Islet precursor cell (in vitro differentiated cells): ENCODE measurements at regions not wholly inside any gene's neighbourhood (a gene's known extent, or its start where the extent isn't known, plus 50 kb on each side); places are given as distances from the start of the nearest gene placed in this dataset.
"Not testable (repeated sequence)": the region's sequence is repeated elsewhere in the genome, so short reads cannot be mapped to it uniquely, and the experiment has no call there.

Experiments
- DNase-seq: peaks from one replicate; pipeline ENCODE4 v3.0.0-alpha.2; 2018

DNA sequence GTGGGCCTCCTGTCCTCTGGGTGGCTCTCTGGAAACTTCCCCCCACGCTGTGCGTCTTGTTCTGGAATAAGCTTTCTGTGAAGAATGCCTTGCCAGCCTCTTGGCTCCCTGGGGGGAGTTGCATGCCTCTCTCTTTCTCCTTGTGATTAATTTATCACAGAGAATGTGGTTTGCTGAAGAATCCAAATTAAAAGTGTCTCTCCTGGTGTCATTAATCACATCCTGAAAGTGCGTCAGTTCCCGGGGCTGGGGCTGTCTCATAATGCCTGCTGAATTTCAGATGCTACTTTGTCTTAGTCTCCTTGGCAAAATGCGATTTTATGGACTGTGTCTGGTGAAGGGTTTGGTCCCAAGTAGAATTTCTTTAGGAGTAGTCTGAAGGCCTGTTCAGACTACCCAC is 787.7 kb upstream of the TMEM132C start:
- no peak for DNase-seq

DNA sequence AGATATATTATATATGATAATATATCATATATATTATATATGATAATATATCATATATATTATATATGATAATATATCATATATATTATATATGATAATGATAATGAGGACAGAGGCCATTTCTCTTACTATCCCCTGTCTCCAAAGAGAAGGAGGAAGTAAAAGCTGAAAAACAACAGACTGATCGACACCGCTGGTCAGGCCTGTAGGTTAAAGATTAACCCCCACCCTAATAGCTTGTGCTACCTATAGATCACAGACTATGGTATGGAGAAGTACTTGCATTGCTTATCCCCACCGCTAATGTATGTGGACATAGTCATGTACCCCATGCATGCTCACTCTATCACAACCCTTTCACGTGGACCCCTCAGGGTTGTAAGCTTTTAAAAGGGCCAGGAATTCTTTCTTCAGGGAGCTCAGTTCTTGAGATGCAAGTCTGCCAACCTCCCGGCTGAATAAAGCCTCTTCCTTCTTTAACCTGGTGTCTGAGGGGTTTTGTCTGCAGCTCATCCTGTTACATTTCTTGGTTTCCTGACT is 786.1 kb upstream of the TMEM132C start:
- DNase-seq = no peak

DNA sequence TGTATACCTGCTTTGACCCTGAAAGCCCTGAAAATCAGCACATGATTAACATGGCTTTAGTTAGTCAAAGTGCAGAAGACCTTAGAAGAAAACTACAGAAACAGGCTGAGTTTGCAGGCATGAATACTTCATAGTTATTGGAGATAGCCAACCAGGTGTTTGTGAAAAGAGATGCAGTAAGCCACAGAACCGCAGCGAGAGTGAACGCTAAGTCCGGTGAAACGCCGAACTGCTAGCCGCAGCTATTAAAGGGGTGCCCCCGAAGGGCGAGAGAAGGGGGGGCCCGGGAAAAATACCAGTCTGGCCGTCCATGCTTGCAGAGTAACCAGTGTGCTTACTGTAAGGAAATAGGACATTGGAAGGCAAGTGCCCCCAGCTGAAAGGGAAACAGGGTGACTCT is 784.0 kb upstream of the TMEM132C start:
- DNase-seq = no peak

DNA sequence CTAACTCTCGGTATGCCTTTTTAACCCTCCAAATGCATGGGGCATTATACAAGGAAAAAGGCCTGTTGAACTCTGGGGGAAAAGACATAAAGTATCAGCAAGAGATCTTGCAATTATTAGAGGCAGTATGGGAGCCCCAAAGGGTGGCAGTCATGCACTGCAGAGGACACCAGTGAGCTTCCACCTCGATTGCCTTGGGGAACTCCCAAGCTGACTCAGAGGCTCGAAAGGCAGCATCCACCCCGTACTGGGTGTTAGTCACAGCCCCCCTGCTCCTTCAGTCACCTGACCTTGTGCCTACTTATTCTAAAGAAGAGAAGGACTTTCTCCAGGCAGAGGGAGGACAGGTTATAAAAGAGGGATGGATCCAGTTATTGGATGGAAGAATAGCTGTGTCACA is 781.4 kb upstream of the TMEM132C start:
- peak; percentile 72 for DNase-seq

DNA sequence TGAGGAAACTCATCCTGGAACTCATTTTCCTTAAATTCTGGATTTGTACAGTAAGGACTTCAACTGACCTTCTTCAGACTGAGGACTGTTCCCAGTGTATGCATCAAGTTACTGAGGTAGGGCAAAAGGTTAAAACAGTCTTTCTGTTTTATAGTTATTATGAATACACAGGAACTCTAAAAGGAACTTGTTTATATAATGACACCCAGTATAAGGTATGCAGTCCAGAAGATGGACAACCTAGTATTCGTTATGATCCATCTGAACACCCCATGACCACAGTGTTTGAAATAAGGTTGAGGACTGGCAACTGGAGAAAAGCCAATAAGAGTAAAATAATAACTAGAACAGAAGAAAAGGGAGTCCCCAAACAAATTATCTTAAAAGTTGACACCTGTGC is 779.9 kb upstream of the TMEM132C start:
- no peak for DNase-seq

DNA sequence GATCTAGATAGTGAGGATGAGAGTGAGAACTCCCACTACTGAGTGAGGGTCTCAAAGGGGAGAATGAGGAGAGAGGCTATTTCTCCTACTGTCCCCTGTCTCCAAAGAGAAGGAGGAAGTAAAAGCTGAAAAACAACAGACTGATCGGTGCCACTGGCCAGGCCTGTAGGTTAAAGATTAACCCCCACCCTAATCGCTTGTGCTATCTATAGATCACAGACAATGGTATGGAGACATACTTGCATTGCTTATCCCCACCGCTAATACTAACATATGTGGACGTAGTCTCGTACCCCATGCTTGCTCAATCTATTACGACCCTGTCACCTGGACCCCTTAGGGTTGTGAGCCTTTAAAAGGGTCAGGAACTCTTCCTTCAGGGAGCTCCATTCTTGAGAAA is 777.9 kb upstream of the TMEM132C start:
- no peak for DNase-seq

DNA sequence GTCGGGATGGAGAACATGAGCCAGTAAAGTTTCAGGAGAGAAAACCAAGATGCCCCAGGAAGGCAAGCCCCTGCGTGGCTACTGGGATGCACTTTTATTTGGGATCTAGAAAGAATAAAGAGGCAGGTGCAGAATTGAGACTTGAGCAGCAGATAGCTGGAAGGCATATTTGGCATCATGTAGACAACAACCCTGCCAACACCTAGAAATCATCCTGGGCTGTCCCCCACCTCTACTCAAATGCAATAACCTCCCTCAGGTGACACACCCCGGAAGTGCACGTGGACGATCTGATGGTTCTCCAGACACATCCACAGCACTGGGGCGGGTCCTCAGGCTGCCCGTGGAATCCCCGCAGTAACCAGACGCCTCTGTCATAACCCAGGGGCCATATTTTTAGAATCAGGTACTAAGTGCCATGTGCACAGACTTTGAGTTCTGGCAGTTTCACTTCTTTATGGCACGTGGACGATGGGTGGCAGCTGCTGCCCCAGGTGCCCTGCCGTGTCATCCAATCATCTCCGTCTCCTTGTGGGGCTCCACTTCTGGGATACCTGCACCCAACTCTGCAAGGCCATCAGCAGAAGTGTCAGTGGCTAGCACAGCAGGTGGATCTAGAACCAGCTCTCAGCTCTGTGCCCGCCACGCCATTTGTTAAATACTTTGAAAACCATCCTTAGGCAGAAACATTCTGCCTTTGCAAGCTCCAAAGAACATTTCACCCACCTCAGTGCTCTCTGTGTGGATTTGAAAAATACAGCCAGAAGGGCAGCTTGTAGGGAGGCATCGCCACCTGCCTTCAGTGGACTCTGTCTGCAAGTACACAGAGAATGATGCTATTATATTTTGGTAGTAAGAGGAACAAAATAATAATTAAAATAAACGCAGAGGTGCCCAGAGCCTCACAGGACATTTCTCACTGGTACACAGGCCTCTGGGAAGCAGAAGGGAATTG is 771.7 kb upstream of the TMEM132C start:
- no peak for DNase-seq

DNA sequence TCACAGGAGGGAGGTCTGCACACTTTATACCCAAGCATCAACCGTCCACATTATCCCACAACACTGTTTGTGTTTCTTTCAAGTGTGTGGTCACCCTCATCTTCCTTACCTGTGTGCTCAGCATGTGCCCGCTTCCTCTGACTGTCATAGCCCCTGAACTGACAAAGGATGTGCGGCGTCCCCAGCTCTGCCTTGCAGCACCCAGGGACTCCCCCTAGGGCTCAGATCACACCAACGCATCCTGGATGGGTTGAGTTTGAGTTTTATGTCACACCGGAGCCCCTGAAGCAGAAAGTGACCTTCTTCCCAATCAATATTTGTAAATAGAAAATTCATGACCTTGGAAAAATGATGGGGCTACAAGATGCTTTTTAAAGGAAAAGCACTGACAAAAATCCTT is 770.7 kb upstream of the TMEM132C start:
- no peak for DNase-seq

DNA sequence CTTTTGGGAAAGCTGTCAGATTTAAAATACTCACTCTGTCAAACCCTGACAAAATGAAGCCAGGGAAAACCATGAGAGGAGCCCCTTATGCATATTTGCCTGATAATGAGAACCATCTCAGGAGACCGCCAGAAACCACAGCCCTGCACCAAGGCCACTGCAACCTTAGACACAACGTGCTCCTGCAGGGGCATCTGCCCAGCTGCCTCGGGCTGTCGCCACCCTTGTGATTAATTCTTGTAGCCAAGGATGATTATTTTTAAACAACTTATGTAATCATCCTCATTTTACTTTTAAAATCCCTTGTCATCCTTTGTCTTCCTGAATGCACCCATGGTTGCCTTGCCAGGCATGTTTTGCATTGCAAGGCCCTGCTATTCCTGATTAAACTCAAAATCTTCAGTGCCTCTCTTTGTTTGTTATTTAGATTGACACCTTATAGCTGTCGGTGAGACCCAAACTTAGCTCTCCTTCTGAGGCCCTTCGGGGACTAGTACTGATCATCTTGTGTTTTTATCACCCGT is 766.4 kb upstream of the TMEM132C start:
- DNase-seq = no peak

DNA sequence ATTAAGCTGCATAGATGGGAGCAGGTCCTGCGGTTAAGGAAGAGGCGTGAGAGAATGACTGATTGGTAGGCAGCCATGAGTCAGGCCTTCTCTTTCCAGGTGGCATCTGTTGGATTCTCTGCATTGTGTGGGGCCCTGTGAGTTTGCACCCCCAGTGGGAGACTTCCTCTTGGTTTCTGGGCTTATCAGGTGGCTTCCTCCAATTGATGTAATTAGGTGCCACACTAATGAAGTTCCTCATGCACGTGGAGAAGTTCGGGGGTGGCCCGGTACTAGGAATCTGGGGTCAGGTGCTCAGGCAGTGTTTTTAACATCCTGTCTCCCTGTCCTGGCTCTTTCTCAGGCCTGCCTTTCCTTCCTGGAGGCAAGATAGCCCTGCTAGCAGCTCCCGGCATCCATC is 765.1 kb upstream of the TMEM132C start:
- DNase-seq = no peak

DNA sequence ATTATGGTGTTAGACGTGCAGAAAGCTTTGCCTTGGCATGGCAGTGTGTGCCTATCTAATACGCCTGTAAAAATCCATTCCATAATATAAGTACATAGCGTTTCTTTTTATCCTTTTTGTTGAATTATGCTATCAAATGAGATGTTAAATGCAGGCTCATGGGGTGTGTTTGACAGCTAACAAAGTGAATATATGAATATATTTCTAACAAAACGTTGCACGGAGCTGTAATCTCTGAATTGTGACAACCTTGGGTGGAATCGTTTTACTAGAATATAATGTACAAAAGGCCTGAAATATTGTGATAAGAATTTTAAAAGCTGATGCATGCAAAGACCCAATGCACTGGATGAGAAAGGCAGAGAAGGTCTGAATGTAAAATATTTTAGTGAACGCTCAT is 763.7 kb upstream of the TMEM132C start:
- DNase-seq = no peak

DNA sequence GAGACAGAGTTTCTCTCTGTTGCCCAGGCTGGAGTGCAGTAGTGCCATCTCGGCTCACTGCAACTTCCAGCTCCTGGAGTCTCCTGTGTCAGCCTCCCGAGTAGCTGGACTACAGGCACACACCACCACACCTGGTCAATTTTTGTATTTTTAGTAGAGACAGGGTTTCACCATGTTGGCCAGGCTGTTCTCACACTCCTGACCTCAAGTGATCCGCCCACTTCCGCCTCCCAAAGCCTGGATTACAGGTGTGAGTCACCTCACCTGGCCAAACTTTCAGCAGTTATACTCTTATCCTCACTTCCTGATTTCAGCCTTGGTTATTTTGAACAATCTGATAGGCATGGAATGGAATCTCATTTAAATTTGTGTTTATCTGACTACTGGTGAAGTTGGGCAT is 763.0 kb upstream of the TMEM132C start:
- DNase-seq = not testable (repeated sequence)

DNA sequence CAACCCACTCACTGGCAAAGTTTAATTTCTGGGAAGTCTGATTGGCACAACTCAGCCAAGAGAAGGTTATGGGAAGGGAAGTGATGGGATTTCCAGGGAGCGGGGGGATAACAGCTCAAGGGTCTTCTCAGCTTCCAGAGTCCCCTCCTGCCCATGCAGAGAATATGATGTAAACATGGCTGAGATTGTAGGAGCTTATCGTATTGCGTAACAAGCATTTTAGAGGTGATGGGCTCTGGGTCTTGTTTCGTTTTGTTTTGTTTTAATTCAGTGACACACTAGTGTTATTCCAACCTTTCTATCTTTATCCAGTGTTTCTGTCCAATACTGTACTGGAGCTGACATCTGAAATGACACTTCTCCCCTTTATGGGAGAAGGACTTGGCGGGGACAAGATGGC is 762.1 kb upstream of the TMEM132C start:
- no peak for DNase-seq

DNA sequence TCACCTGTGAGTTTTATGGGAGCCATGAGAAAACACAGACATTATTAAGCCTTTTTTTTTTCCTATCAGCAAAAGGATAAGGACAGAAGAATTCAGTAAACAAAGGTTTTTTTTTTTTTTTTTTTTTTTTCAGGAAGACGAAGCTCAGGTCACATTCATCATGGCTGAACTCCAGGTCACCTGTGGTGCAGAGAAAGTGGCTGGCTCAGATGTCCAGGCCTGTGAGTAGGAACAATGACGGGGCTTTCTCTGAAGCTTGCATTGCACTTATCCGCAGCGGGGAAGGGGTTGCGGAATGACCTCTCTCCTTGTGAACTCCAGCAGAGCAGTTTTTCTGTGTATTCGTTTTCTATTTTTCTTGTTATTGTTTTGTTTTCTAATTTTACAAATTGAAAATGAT is 759.6 kb upstream of the TMEM132C start:
- DNase-seq = no peak

DNA sequence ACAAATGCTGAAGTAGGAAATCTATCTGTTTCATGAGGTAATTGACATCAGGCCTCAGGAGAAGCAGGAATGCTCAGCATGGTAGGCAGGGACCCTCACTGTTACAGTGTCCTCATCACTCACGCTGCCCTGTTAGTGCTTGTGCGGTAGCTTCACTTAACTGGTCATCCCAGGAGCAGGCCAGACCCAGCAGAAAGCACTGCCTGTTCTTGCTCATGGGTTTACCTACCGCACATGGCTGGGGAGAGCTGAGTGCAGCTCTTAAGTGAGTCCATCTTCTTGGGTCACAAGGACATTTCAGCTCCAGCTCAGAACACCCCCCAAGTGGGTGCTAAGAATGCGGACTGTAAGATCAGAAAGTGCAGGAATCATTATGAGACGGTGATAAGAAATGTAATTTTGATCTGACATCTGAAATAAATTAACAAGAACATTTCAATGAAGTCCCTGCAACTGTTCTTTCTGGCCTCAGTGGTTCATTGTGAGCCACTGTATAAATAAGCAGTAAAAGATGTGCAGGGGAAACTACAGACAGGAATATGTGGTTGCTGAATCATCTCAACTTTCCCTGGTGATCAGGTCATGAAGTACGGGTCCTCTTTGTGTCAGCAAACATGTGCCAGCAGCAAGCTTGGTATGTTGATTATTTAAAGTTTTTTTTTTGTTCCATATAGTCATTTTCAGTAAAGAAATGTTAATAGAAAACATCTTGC is 757.7 kb upstream of the TMEM132C start:
- DNase-seq = no peak

DNA sequence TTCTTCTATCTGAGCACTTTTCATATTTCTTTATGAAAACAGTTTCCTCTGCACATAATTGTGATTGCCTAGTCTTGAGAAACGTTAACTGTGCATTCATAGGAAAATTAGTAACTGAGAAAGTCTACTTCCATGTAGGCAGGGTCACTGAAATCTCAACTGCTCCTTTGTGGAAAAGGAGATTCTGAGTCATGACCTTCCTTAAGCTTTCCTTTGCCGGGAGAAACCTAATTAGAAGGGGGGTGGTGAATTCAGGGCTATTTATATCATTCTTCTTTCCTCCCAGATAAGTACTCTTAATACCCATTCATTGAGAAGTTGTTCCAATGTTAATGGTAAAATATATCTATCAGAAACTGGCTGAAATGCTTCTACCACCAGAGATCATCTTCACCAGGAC is 751.0 kb upstream of the TMEM132C start:
- no peak for DNase-seq

DNA sequence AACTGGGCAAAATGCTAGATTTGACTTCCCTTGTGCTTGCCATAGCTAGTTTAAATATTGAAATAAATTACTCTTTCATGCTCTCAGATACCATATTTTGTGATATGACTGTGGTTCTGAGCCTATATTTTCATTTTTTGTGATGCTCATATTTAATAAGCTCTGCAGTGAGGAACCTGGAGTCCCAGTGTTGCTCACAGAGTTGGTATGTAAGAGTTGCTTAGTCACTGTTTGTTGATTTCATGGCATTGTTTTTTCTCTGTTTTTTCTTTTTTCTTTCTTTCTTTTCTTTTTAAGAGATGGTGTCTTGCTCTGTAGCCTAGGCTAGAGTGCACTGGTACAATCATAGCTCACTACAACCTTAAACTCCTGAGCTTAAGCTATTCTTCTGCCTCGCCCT is 750.5 kb upstream of the TMEM132C start:
- DNase-seq = no peak

DNA sequence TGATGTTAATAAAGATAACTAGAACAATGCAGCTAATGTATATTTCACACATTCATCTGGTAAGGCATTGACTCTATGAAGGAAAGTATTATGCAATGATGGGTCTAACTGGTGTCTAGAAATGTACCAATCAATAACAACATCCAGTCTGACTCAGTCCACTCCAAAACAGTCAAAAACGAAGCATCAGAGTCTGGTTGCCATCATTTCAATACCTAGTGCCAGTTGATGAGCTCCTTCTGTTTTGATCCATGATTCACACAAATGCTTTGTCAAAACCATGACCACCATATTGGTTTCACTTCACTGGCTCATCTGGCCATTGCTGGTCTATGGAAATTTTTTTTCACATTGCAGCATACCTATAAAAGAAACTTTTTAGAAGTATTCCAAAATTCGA is 747.2 kb upstream of the TMEM132C start:
- no peak for DNase-seq

DNA sequence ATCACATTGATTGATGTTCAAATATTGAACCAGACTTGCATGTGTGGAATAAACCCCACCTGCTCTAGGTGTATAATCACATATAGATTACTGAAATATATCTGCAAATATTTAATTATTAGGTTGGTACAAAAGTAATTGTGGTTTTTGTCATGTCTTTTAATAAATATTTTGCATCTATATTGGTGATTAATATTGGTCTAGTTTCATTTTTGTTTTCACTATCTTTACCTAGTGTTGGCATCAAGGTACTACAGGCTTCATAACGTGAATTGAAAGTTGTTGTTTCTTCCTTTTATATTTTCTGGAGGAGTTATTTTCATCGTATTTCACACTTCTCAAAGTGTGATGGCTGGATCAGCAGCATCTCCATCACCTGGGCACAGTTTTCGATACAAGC is 740.0 kb upstream of the TMEM132C start:
- no peak for DNase-seq

DNA sequence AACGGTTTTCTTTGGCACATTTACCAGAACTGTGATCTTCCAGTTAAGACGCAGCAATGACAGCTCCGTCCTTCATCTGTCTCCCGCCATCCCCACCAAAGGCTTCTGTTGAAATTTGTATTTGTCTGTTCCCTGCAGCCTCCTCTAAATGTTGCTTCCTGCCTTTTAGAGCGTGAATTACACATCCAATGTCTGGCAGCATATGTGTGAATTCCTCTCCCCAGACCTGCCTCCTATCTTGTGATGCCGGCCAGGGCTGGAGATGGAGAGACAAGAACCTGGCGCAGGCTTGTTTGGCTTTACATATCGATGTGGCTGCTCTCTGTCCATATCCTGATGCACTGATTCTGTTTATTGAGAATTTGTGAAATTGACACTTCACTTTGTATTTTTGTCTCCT is 738.4 kb upstream of the TMEM132C start:
- no peak for DNase-seq

DNA sequence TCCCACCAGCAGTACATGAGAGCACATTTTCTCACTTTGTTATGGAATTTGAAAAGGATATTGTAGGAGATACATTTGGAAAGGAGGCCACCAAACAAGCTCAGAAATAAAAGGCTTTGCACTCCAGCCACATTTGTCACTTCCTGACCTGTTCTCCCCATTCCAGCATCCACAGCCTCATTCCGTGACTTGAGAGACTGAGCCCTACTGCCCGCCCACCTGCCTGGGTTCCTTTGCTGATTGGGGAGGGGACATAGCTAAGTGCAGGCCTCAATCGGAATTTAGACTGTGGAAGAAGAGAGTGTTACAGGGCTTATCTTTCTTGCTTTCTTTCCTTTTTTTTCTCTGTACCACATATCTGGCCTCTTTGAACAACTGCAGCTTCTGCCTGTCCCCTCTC is 735.4 kb upstream of the TMEM132C start:
- DNase-seq = peak; percentile 57

DNA sequence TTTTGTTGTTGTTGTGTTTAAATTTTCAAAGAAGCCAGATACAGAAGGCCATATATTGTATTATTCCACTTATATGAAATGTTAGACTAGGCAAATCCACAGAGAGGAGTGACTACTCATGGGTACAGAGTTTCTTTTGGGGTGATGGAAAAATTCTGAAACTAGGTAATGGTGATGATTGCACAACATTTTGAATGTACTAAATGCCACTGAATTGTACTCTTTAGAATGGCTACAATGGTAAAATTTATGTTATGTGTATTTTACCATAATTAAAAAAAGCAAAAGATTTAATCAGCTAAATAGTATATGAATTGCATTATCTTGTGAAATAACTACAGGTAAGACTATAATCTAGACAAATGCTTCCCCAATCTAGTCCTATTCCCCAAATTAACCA is 733.6 kb upstream of the TMEM132C start:
- no peak for DNase-seq

DNA sequence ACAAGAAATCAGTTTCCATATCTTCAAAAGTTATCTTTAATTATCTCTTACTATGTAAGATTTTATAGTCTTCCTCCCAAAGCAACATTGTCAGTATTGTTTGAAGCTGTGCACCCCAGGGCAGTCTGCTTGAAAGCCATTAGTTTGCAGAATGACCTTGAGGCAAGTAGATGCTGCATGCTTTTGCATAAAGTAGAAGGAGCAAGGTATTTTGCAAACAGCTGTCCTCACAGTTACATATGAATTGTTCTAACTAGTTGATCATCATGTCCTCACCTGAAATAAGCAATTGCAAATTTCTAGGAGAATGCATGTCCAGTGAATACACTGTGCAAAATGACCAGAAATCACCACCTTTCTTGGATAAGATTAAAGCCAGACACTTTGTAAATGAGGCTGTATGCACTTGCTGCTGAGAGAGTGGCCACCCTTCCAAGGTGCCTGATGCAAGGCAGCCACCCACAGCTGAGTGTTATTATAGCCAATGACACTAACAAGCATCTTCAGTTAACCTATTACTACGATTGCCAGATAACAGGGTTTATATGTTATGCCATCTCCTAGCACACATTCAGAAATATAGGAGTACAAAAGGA is 730.0 kb upstream of the TMEM132C start:
- no peak for DNase-seq
